Activated CD4-positive, alpha-beta T cell treated with anti-CD3 and anti-CD28 coated beads, Interleukin-2, Interleukin-6, amounts not matched to agents 100 ng/mL and 50 ng/mL, durations not matched to agents 16 hours and 8 hours (primary cell): ENCODE measurements at regions not wholly inside any gene's neighbourhood (a gene's known extent, or its start where the extent isn't known, plus 50 kb on each side); places are given as distances from the start of the nearest gene placed in this dataset.

ENCODE experiments used
- DNase-seq: peaks from one replicate; pipeline ENCODE4 v3.0.0-alpha.2; 2020

DNA sequence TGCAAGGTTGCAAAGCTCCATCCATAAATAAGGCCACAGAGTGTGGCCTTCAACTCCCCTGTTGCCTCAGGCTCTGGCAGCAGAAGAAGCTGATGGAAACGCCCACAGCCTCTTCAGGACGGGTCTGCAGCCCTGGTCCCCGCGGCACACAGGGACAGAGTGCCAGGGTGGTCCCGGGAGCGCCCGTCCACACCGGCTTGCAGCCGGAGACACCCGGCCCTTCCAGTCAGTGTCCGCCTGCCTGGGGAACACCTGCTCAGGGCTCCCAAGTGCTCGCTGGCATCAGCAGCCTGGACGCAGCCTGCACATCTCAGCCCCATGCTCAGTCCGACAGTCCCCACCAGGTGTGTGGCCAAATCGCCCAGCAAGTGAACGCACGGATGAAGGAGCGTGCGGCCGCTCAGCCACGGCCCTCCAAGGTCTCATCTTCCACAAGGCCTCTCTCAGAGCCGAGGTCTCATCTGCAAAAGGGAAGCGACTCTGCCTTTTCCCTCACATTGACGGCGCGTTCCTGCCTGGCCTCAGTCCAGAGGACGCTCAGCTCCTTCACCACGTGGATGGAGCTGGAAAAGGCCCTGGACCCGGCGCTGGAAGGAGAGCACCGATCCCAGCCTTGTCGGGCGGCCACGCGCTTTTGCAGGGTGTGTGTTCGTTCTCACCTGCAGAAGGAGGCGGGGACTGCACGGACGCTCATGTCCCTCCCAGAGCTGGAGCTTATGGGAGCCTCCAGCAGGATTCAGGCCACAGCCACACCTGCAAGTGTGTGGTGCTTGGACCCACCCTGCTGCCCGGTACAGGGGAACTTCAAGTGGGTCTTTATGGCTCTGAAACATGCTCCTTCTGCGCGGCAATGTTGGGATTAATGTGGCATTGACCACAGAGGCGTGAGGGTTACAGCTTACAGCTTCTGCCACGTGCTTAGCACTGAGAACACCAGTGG, 180.4 kb downstream of the DLL1 start:
- DNase-seq: no peak

DNA sequence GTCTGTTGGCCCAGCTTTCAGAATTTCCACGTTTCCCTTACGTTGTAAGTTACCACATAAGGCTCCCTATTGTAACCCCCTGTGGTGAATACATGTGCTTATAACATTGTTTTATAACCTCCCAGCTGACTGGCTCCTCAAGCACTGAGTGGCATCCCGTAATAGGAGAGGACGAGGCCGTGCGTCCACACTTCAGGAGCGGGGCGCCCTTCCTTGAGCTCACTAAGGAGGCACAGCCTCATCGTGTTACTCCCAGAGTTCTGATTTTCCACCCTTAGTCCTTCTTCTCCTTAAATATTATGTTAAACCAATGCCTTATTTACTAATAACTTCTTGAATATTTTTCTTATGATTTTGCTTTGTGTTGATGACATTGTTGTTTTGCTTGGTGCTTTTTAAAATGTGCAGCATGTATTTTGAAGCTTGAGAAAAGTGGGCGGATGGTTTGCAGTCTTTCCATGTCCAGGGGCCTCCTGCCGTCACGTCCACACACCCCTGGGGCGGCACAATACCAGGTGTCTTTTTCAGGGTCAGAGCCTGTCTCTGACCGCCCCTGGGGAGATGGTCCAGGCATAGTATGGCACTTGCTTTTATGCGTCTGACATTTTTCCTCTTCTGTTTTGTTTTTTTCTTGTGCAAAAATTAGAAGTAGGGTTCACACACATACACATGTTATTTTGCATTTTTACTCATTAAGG, 181.8 kb downstream of the DLL1 start:
- no peak for DNase-seq

DNA sequence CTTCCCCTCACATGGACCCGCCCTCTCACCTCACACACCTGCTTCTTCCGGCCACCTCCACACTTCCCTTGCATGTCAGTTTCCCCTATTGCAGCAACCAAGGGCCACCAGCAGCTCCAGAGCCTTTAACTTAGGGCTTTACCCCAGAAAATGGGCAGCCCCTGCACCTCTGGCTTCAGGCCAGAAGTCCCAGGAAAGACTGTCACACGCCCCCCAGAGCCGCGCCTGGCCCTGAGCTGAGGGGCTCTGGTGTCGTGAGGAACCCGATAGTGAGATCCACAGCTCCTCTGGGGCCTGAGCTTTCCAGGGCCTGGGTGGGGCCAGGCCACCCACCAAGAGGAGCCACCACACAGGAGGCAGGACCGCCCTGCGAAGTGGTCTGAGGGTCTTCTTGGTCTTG, 182.4 kb downstream of the DLL1 start:
- no peak for DNase-seq

DNA sequence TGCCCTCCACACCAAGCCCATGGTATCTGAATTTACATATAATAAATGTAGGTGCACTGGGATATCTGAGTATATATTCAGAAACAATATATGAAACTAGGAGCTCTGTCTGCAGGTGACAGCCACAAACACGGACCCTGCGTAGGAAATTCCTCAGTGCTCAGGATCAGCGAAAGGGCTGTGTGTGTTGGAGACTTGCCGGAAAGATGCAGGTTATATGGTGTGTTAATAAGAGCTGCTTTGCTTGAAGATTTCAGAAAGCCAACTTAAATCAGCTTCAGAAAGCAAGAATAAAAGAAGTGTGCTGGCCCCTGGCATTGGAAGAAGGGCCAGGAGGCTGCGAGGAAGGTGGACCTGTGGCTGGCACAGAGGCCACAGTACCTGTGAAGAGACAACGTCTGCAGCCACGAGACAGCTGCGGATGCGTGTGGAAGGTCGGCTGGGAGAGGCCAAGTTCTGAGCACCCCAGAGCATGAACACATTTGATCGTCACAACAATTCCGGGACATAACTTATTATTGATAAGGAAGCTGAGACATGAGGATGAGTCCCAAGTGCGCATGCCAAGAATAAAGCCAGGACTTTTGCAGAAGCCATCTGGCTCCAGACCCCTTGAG, 183.2 kb downstream of the DLL1 start:
- DNase-seq: no peak

DNA sequence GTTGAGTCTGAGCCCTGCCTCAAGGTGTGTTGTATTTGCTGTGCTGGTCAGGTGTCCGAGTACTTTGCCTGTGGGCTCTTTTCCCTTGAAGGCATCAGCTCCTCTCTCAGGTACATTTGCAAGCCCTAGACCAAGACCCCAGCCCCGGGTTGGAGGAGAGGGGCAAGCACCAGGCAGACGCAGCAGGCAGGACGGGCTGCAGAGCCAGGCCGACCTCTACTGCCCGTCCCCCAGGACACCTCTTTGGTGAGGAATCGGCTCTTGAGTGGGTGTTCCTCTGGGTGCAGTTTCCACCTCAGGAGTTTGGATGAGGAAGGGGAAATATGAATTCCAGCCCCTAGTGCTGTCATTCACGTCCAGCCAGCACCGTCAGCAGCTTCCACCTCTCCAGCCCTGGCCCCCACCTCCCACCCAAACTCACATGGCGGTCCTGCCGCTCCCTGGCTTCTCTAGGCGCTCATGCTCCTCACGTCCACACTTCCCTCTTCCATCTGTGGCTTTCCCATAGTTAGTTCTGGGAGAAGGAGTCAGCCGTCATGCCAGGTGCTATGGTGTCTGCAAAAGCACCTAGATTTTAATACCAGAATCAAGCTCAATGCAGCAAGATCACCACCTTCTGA, 183.9 kb downstream of the DLL1 start:
- no peak for DNase-seq

DNA sequence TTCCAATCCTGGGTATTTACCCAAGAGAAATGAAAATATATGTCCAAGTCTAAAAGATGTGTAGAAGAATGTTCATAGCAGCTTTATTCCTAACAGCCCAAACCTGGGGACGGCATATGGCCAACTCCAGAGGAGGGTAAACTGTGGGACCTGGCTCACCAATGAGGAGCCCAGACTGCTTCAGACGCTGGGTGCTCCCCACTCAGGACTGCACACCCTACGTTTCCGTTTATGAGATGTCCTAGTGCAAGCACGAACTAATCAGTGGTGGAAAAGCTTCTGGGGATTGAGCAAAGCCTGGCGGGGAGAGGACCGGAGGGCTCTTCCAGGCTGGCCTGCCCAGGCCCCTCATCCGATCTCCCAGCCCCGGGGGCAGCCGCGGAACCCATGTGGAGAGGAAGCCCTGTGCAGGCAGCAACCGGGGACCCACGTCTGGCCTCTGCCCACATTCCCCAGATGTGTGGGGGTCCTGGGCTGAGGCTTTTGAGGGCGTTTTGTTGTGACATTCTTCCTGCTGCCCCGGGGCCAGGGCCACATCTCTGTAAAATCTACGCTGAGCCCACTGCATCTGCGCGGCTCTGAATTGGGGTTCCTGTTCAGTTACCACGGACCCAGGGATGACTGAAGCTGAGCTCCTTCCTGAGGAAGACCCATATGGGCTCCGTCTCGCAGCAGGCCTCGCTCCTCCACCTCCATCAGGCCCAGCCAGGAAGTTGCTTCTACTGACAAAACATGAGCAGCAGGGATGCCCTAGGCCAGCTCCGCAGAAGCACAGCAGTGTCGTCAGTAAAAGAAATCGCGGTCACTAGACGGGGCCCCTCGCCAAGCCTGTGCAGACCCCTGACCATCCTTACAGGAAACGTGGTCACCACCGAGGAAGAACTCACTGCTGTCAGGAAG, 188.0 kb downstream of the DLL1 start:
- DNase-seq: no peak

DNA sequence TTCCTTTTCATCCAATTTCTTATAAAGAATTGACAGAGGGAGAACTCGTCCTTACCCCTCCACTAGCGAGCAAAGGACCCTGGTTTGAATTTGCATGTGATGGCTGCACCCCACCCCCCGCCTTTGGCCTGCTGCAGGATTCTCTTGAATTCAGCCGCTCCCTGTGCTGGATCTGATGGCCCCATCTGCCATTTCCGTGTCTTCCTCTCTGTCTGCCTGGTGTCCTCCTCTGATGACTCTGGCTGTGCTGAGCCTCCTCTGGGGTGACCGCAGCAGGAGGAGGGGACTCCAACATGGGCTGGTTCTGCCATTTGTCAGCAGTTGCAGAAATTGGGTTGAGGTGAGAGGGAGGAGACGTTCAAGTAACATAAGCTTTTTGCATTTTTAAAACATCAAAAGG, 188.8 kb downstream of the DLL1 start:
- no peak for DNase-seq

DNA sequence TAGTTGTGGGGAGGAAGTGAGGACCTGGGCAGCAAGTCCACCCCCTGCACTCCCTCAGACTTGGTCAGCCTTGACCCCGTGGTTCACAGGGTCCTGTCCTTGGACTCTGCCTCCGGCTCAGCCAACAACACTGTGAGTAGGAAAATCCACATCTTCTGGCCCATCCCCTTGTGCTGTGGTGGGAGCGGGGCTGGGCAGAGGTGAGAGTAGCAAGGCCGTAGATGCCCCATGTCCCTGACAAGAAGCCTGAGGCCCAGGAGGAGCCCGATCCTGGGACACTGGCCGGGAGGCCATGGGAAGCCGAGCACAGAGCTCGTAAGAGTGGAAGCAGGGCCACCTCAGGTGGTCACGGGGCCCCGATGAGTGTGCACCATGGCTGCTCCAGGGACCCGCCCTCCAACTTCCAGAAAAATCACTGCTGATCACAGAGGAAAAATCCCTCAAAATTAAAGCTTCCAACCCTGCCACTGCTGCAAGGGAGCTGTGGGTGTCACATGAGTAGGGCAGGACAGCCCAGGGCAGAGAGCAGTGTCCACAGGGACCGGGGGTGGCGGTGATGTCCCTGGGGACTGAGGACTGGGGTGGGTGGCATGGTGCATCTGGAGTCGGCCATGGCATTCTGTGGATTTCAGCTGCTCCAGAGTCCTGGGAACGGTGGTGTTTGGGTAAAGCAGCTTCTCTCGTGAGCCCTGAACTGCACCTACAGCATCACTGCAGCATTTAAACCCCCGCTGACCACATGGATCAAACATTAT, 189.4 kb downstream of the DLL1 start:
- no peak for DNase-seq

DNA sequence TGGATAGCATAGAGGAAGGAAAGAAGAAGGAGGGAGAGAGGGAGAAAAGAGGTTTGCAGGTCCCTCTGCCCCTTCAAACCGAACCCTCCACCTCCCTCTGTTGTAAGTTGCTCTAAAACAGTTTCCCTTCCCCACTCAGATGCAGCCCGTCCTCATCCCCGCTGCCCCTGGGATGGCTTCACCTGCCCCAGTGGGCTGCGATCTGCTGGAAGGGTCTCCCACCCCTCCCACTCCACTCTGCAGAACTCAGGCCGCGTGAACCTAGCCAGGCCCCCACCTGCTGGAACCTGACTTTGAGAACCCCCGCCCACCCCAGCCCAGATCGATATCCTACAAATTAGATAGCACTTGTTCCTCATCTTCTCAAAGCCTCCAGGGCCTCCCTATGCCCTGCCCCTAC, 190.8 kb downstream of the DLL1 start:
- DNase-seq: no peak

DNA sequence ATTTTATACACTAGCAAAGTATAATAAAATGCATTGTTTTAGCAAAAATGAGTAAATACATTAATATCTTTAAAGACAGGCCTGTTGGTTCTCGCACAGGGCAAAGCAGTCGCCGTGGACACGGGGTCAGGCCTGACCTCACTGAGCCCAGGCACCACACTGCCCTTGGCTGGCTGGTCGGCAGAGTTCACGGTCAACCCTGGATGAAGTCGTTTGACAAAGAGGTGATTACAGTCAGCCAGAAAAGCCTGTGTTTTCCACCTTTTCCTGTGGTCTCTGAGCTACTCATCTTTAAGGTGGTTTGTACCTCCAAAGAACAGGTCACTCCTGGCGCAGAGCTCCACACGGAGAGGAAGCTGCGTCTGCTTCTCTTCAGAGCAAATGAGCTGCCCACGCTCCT, 191.5 kb downstream of the DLL1 start:
- DNase-seq: no peak

DNA sequence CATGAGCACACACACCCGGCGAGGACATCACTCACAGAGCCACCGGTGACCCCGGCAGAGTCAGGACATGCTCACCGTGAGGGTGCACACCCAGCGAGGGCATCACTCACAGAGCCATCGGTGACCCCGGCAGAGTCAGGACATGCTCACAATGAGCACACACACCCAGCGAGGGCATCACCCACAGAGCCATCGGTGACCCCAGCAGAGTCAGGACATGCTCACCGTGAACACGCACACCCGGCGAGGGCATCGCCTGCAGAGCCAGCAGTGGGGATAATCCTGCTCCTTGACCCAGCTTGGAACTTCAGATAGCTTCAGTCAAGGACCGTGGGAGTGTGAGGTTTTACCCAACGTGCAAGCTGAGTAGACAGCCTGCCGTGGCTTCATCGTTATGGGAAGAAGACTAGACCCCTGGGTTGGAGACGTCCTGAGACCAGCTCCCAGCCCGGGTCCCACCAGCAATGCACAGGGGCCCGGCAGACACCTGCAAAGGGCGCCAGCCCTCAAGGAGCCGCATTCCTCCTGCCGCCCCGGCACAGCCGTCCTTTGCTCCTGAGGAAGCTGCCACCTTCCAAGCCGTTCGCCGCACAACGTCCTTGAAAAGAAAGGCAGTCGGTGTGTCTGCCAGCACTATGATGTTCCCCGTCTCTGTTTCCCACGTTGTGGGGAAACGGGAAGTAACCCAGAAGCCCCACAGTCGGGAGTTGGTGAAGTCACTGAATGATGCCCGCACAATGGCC, 192.3 kb downstream of the DLL1 start:
- DNase-seq: no peak

DNA sequence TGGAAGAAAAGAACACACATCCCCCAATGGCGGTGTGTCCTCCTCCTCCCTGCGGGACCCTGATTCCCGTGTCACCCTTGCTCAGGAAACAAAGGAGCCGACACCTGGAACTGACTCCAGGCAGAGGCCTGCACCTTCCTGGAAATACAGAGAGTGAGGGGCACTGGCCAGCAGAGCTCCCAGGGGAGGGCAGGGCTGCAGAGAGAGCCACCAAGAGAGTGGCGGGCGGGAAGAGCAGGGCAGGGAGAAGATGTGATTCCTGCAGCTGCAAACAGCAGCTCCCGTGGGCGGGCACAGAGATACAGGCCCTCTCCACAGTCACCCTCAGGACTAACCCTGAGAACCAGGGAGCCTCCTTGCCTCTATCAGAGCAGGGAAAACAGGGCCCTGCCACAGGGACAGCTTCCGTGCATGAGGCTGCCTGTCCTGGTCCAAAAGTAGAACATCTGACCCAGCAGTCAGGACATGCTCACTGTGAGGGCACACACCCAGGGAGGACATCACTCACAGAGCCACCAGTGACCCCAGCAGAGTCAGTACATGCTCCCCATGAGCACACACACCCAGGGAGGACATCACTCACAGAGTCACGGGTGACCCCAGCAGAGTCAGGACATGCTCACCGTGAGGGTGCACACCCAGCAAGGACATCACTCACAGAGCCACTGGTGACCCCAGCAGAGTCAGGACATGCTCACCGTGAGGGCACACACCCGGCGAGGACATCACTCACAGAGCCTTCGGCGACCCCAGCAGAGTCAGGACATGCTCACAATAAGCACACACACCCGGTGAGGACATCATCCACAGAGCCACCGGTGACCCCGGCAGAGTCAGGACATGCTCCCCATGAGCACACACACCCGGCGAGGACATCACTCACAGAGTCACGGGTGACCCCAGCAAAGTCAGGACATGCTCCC, 193.1 kb downstream of the DLL1 start:
- DNase-seq: no peak

DNA sequence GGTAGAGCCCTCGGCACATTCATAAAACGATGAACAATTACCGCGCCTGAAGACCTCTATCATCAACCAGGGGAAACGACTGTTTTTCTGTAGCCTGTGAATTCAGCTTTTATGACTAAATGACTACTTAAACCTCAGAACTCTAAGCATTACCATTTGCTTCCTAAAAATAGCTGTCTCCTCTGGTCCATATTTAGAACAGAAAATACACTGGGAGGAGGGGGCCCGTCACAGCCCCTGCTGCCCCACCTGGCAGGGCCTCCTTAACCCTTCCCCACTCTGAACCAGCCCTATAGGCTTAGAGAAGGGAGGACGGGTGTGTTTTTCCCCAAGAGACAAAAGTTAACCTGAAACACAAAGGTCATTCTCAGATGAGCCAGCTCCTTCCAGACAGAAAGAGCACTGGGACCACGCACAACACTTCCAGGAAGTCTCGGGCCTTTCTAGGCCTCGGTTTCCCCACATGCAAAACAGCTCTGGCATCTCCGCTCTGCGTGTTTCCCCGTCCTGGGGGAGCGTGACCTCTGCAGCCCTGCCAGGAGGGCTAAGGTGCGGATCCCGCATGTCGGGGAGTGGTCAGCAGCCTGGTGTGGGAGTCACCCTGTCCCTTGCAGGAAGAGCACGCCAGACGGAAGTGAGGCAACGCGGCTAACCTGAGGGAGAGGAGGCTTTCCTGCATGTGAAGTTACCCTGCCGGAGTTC, 193.9 kb downstream of the DLL1 start:
- no peak for DNase-seq

DNA sequence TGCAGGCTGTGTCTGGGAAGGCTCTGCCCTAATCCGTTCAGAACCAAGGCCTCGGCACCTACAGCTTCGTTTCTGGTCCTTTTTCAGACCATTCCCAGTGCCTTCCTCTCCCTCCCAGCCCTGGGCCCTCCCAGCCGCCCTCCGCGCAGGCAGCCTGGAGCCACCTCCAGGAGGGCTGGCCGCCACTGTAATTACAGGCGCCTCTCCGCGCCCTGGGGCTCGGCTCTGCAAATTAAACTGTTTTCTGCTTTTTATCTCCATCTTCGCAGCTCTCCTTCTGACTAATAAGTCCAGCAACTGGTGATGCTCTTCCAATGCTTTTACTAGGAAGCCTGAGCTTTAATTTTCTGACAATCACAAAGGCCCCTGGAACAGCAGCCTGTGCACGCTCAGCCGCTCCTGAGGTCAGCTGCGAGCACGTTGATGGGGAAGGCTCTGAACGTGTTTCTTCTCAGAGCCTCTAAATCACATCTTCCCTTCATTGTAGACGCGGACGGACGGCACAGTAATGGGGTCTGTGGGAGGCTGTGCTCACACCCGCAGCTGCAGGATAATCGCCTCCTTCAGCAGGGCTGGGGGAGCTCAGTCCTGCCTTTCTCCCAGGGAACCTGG, 194.6 kb downstream of the DLL1 start:
- no peak for DNase-seq

DNA sequence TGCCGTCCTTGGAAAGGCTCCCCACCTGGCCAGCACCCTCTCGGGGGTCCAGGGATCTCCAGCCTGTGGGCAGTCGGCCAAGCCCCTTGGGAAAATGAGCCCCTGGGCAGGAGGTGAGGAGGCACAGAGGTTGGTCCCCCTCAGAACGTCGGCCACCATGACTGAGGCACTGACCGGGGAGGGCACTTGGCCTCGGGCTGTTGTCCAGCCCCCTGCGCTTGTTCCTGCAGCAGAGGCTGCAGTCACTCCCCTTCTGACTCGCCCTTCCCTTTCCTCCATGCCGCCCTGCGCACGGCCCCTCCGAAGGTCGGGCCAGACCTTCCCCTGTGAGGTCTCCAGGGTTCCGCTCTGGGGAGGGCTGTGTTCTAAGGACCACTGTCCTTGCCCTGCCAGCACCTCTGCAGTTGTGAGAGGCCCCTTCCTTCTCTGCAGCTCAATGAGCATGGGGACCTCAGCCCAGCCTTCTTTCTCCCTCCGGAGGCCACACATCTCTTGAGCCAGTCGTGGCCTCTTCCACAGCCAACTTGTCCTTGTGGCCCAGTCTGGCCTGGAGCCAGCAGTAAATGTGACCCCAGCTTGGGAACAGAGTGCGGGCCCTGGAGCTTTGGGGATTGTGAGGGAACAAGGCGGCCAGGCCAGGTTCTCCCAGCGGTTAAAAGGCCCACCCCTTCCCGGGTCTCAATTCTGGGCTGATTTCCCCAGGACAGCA, 195.5 kb downstream of the DLL1 start:
- DNase-seq: no peak

DNA sequence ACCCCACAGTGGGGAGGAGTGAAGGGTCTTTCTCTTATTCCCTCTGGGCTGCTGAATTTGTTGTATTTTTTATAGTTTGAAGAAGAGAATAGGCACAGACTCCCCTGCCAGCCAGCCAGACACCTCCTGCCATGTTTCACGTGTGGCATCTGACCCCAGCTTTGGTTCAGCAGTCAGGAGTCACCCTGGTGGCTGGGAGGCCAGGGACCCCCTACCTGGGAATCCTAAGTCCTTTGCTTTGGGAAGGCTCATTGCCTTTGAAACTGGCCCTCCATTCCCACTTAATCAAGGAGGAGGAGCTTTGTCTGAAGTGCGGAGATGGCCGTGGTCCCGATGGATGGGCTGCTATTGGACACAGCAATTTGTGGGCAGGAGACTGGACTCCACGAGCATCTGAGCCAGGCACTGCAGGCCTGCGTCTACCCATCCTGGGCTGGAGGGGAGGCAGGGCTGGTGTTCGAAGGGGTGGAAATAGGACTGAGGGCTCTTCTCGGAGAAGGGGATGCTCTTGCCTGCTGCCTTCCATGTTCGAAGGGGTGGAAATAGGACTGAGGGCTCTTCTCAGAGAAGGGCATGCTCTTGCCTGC, 196.1 kb downstream of the DLL1 start:
- no peak for DNase-seq
